ENCODE measurements at regions not wholly inside any gene's neighbourhood (a gene's known extent, or its start where the extent isn't known, plus 50 kb on each side); places are given as distances from the start of the nearest gene placed in this dataset.

DNA sequence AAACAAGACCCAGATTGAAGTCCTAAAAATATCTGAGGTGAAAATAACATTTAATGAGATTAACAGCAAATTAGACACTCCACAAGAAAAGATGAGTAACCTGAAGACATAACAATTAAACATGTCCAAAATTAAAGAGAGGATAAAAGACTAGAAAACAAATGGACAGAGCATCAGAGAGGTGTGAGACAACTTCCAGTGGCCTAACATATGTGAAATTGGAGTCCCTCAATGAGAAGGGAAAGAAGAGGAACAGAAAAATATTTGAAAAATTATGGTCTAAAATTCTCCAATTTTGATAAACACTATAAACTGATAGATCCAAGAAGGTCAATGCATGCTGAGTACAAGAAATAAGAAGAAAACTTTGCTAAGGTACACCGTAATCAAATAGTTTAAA is 151.9 kb downstream of the KITLG start:
- TF ChIP-seq EZH2 (IDR thresholded peaks at IDR 0.05; ENCODE audit: insufficient read depth, poor library complexity, severe bottlenecking) (no peak), EZH2phosphoT487 (IDR thresholded peaks at IDR 0.05; ENCODE audit: insufficient read depth, low read depth) (no peak)

Measured in GM23248 (cell line).